GM21723 (cell line): ENCODE measurements at regions not wholly inside any gene's neighbourhood (a gene's known extent, or its start where the extent isn't known, plus 50 kb on each side); places are given as distances from the start of the nearest gene placed in this dataset.

Experiments used
- ATAC-seq: cut with Tn5 transposase; IDR thresholded peaks from one replicate; pipeline ENCODE4 v1.9.1; 2021; ENCODE audit warnings: mild to moderate bottlenecking, moderate library complexity; ENCODE audit not compliant: unreplicated experiment

GRCh38 chr2:15834381-15835031, 105.8 kb upstream of the MYCN start:
- no peak for ATAC-seq

GRCh38 chr2:15835991-15836688, 104.2 kb upstream of the MYCN start:
- no peak for ATAC-seq

- no peak for ATAC-seq
Observed at GRCh38 chr2:15836689-15837610, 103.4 kb upstream of the MYCN start.

GRCh38 chr2:15838481-15839090, 101.8 kb upstream of the MYCN start:
- ATAC-seq = no peak

- no peak for ATAC-seq
Observed at GRCh38 chr2:15839426-15840124, 100.8 kb upstream of the MYCN start.

- ATAC-seq = no peak
Observed at GRCh38 chr2:15840148-15840547, 100.2 kb upstream of the MYCN start.

- ATAC-seq = no peak
Observed at GRCh38 chr2:15840969-15841368, 99.4 kb upstream of the MYCN start.

- ATAC-seq = no peak
Observed at GRCh38 chr2:15841776-15842560, 98.4 kb upstream of the MYCN start.

- ATAC-seq = no peak
Observed at GRCh38 chr2:15842758-15843666, 97.3 kb upstream of the MYCN start.

- no peak for ATAC-seq
Observed at GRCh38 chr2:15844211-15844801, 96.0 kb upstream of the MYCN start.

GRCh38 chr2:15845294-15845693, 95.1 kb upstream of the MYCN start:
- ATAC-seq = no peak

- ATAC-seq = no peak
Observed at GRCh38 chr2:15845737-15846405, 94.5 kb upstream of the MYCN start.

GRCh38 chr2:15846626-15847025, 93.7 kb upstream of the MYCN start:
- no peak for ATAC-seq

- no peak for ATAC-seq
Observed at GRCh38 chr2:15850534-15850933, 89.8 kb upstream of the MYCN start.

- no peak for ATAC-seq
Observed at GRCh38 chr2:15851076-15851693, 89.2 kb upstream of the MYCN start.

- no peak for ATAC-seq
Observed at GRCh38 chr2:15852811-15853210, 87.5 kb upstream of the MYCN start.

GRCh38 chr2:15853903-15854302, 86.4 kb upstream of the MYCN start:
- ATAC-seq = no peak
